Osteoblast (primary cell): ENCODE measurements at regions not wholly inside any gene's neighbourhood (a gene's known extent, or its start where the extent isn't known, plus 50 kb on each side); places are given as distances from the start of the nearest gene placed in this dataset.

Source experiments
- DNase-seq: peaks from one replicate; pipeline ENCODE4 v3.0.0; 2011; ENCODE audit warnings: low spot score, mixed read lengths; ENCODE audit not compliant: insufficient read length; ENCODE audit errors: missing footprints
- H2AFZ ChIP-seq: 2 replicates; pipeline ENCODE4 v1.6.0; 2011; ENCODE audit warnings: mild to moderate bottlenecking, low read length
- H3K27ac ChIP-seq: 2 replicates; pipeline ENCODE4 v1.5.1; 2011; ENCODE audit warnings: mild to moderate bottlenecking, low read depth, low read length, moderate library complexity
- H3K27me3 ChIP-seq: 2 replicates; pipeline ENCODE4 v1.6.0; 2012; ENCODE audit warnings: mild to moderate bottlenecking, control low read depth, inconsistent platforms, low read length, moderate library complexity; ENCODE audit not compliant: insufficient read depth
- H3K36me3 ChIP-seq: 2 replicates; pipeline ENCODE4 v1.5.1; 2011; ENCODE audit warnings: mild to moderate bottlenecking, low read length, control low read depth, moderate library complexity; ENCODE audit not compliant: insufficient read depth
- H3K4me1 ChIP-seq: 2 replicates; pipeline ENCODE4 v1.5.1; 2011; ENCODE audit warnings: mild to moderate bottlenecking, low read length, control low read depth, moderate library complexity; ENCODE audit not compliant: insufficient read depth
- H3K4me2 ChIP-seq: 2 replicates; pipeline ENCODE4 v1.6.0; 2011; ENCODE audit warnings: mild to moderate bottlenecking, low read length; ENCODE audit not compliant: insufficient read depth
- H3K4me3 ChIP-seq: fragments of 200-600 bp; sonication (generic); 3 replicates; pipeline ENCODE4 v1.5.1; 2012; ENCODE audit warnings: mild to moderate bottlenecking, low read length, inconsistent platforms; ENCODE audit not compliant: insufficient read depth
- H3K79me2 ChIP-seq: 2 replicates; pipeline ENCODE4 v1.6.0; 2012; ENCODE audit warnings: mild to moderate bottlenecking, low read length, control low read depth, inconsistent platforms; ENCODE audit not compliant: insufficient read depth
- H3K9me3 ChIP-seq: 2 replicates; pipeline ENCODE4 v1.5.1; 2011; ENCODE audit warnings: low read depth, low read length, control low read depth
- H4K20me1 ChIP-seq: 2 replicates; pipeline ENCODE4 v1.6.0; 2012; ENCODE audit warnings: mild to moderate bottlenecking, low read length, control low read depth; ENCODE audit not compliant: insufficient read depth
- CTCF ChIP-seq: IDR thresholded peaks from 2 replicates; pipeline ENCODE4 v1.5.1; 2011; ENCODE audit warnings: mild to moderate bottlenecking, low read depth, low read length, moderate library complexity; ENCODE audit errors: extremely low read depth

DNA sequence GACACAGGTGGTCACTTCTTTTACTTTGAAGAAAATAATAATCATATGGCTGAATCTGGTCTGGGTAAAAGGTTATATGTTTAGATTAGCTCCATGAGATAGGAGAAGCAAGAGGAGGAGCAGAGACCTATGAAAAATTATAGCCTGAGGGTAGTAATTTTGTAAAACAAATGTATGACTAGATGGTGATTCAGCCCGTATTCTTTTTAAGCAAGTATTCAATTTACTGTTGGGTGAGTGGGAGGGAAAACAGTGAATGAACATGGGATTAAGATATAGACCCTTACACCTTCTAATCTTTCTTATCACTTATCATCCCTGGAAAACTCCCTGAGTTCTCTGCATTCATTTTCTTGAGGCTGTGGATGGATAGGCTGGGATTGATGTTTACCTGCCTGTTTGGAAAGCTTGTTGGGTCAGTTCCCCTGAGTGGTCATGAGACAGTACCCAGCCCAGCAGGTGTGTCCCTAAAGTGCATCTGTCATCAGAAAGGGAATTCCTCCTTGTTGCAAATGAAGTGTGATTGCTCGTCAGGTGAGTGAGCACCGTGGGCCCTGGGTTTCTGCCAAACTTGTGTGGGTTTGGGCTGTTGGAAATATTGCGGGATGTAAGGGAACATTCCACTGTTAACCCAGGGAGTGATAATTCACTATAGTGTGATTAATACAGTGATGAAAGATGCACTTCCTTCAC is 101.2 kb upstream of the GDNF start:
- Histone ChIP-seq H4K20me1 (no peaks in the 10 kb centered on the region), H3K27ac (no peak overlapping the region), H3K79me2 (no peaks in the 10 kb centered on the region), H3K36me3 (no peaks in the 10 kb centered on the region), H2AFZ (no peak overlapping the region), H3K4me2 (no peak overlapping the region), H3K4me1 (no peaks in the 10 kb centered on the region), H3K4me3 (no peak overlapping the region), H3K27me3 (peaks cover 5% of the 10 kb centered on the region), H3K9me3 (peaks cover 2% of the 10 kb centered on the region)
- TF ChIP-seq CTCF = no peak
- no peak for DNase-seq

DNA sequence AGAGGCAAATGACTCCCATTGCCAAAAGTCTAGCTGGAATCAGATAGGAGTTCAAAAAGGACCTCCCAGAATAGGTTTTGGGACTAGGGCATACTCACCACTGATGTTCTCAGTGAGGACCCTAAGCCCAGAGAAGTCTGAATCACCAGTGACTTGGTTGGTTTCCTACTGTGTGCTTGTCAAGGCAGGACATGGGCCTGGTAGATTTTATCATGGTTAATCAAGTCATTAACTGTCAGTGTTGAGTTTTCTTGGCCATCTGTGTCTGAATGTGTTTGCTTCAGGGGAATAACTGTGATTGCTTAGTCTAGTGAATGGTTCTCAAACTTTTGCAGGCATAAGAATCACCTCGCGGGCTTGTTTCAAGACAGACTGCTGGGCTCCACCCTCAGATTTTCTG is 99.0 kb upstream of the GDNF start:
- H3K4me1 ChIP-seq = no peaks in the 10 kb centered on the region
- no peak overlapping the region for H3K4me2 ChIP-seq
- peaks cover 2% of the 10 kb centered on the region for H3K9me3 ChIP-seq
- no peak for DNase-seq
- TF ChIP-seq CTCF = no peak
- peaks cover 21% of the 10 kb centered on the region for H3K27me3 ChIP-seq
- no peak overlapping the region for H2AFZ ChIP-seq
- H3K79me2 ChIP-seq = no peaks in the 10 kb centered on the region
- no peak overlapping the region for H3K4me3 ChIP-seq
- no peak overlapping the region for H3K27ac ChIP-seq
- no peaks in the 10 kb centered on the region for H4K20me1 ChIP-seq
- no peaks in the 10 kb centered on the region for H3K36me3 ChIP-seq

- DNase-seq = no peak
- Histone ChIP-seq H3K4me1 (no peaks in the 10 kb centered on the region), H3K4me2 (no peak overlapping the region), H3K36me3 (no peaks in the 10 kb centered on the region), H4K20me1 (no peaks in the 10 kb centered on the region), H3K4me3 (no peak overlapping the region), H3K27ac (no peak overlapping the region), H3K79me2 (no peaks in the 10 kb centered on the region), H2AFZ (no peak overlapping the region), H3K9me3 (peaks cover 2% of the 10 kb centered on the region), H3K27me3 (peaks cover 22% of the 10 kb centered on the region)
- TF ChIP-seq CTCF = no peak
Observed at GRCh38 chr5:37938076-37938852, 98.4 kb upstream of the GDNF start.

DNA sequence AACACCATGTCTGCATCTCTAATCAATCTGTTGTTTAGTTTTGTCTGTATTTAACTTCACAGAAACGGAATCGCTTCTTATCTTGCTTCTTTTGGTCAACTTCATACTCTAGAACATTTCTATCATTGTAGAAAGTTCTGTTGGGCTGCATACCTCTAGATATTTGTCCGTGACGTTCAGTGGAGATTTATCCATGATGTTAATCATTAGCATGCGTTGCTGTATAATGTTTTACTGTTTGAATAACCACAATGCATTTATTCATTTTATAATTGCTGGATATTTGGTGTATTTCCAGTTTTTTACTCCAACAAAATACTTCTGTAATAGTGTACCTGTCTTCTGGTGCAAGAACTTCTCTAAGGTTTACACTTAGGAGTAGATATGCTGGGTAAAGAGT is 96.2 kb upstream of the GDNF start:
- Histone ChIP-seq H3K36me3 (no peaks in the 10 kb centered on the region), H3K27me3 (peaks cover 33% of the 10 kb centered on the region), H3K4me3 (no peak overlapping the region), H3K79me2 (no peaks in the 10 kb centered on the region), H3K27ac (no peak overlapping the region), H3K4me1 (no peaks in the 10 kb centered on the region), H3K9me3 (peaks cover 2% of the 10 kb centered on the region), H3K4me2 (no peak overlapping the region), H4K20me1 (no peaks in the 10 kb centered on the region), H2AFZ (no peak overlapping the region)
- DNase-seq = no peak
- TF ChIP-seq CTCF = no peak
